Stomach (tissue), 8 donors: ENCODE measurements at regions not wholly inside any gene's neighbourhood (a gene's known extent, or its start where the extent isn't known, plus 50 kb on each side); places are given as distances from the start of the nearest gene placed in this dataset.

Source experiments
- DNase-seq, 2 donors: peaks; one replicate each; pipeline versions ENCODE4 v3.0.0 to v3.0.0-alpha.2; 2013 to 2019
- H3K27ac ChIP-seq, 5 donors: fragments of 200-600 bp in 4 of 5; sonication (generic) in 4 of 5; one replicate each; pipeline ENCODE4 v1.5.1; 2013 to 2019; ENCODE audit warnings: mild to moderate bottlenecking in 1 of 5, moderate library complexity in 1 of 5
- H3K27me3 ChIP-seq, 3 donors: fragments of 200-600 bp; sonication (generic); one replicate each; pipeline ENCODE4 v1.5.1; 2017 to 2019; ENCODE audit warnings: mixed run types in 1 of 3
- H3K36me3 ChIP-seq, 4 donors: fragments of 200-600 bp; sonication (generic); 1 replicate in 3 of 4; 2 replicates in 1 of 4; pipeline ENCODE4 v1.5.1; 2016 to 2019
- H3K4me1 ChIP-seq, 4 donors: fragments of 200-600 bp; sonication (generic); one replicate each; pipeline ENCODE4 v1.5.1; 2016 to 2019
- H3K4me3 ChIP-seq, 4 donors: fragments of 200-600 bp; sonication (generic) in 3 of 4; one replicate each; pipeline ENCODE4 v1.5.1; 2016 to 2019; ENCODE audit warnings: mild to moderate bottlenecking in 1 of 4
- H3K9me3 ChIP-seq, 4 donors: fragments of 200-600 bp; sonication (generic); one replicate each; pipeline ENCODE4 v1.5.1; 2016 to 2019
- CTCF ChIP-seq, 7 experiments: fragments of 450-650 bp in 4 of 7; fragments of 200-600 bp in 3 of 7; sonication (generic) in 3 of 7; IDR thresholded peaks; one replicate each; pipeline ENCODE4 v1.5.1; 2016 to 2019; ENCODE audit warnings: antibody characterized with exemption in 7 of 7, control low read depth in 2 of 7, mild to moderate bottlenecking in 1 of 7
- EP300 ChIP-seq: sonication (generic); formaldehyde crosslinking; IDR thresholded peaks from one replicate; pipeline ENCODE4 v1.6.1; 2017; ENCODE audit warnings: antibody characterized with exemption
- POLR2A ChIP-seq, 4 donors: fragments of 450-650 bp; IDR thresholded peaks; one replicate each; pipeline ENCODE4 v1.6.1; 2016; ENCODE audit warnings: antibody characterized with exemption in 4 of 4, control low read depth in 2 of 4, mild to moderate bottlenecking in 1 of 4, moderate library complexity in 1 of 4
- POLR2AphosphoS5 ChIP-seq, 3 donors: sonication (generic); formaldehyde crosslinking; IDR thresholded peaks; one replicate each; pipeline ENCODE4 v1.6.1; 2016; ENCODE audit warnings: antibody characterized with exemption in 3 of 3
- WGBS, 5 donors: extraction: QIAGEN DNeasy Blood & Tissue Kit in 3 of 5; methylation state at CpG; one replicate each; pipeline versions ENCODE4 v1.1.5 to v1.1.7; 2013 to 2018; 5-methylcytosine and 5-hydroxymethylcytosine counted together
- intact Hi-C: fragments of 100-400 bp; cut with DNase I; formaldehyde crosslinking; loops from one replicate; pipeline ENCODE4 v1.15.1; 2023; ENCODE audit warnings: low total_unique reads
- donor health status: healthy with polysubstance abuse.
- donor health status: Bipolar disorder and iron deficiency.
- donor health status: healthy.

GRCh38 chr13:31431722-31432137 lies 232.0 kb downstream of the B3GLCT start:
- no peak overlapping the region for H3K27ac ChIP-seq
- TF ChIP-seq CTCF (IDR thresholded peaks at IDR 0.05) (peak in 4 of 7 experiments; percentile 36 to 88 (median 82)), POLR2AphosphoS5 (IDR thresholded peaks at IDR 0.05) (no peak)
- H3K9me3 ChIP-seq, result no peaks in the 10 kb centered on the region
- no peak overlapping the region for H3K4me3 ChIP-seq
- 27 to 38% (median 36%) methylated on average over 4 of the region's 4 CpGs for WGBS, 5 donors
- H3K27me3 ChIP-seq, result no peaks in the 10 kb centered on the region
- no peaks in the 10 kb centered on the region for H3K4me1 ChIP-seq
- DNase-seq, result peak; percentile 51 to 70
- no peaks in the 10 kb centered on the region for H3K36me3 ChIP-seq
- intact Hi-C loops, result no loop called here

GRCh38 chr13:31433207-31433606 lies 233.4 kb downstream of the B3GLCT start:
- Histone ChIP-seq H3K4me3 (no peak overlapping the region), H3K27ac (no peak overlapping the region), H3K36me3 (no peaks in the 10 kb centered on the region), H3K4me1 (no peaks in the 10 kb centered on the region), H3K9me3 (no peaks in the 10 kb centered on the region), H3K27me3 (no peaks in the 10 kb centered on the region)
- TF ChIP-seq EP300 (no peak), POLR2AphosphoS5 (IDR thresholded peaks at IDR 0.05) (no peak), POLR2A (IDR thresholded peaks at IDR 0.05) (no peak), CTCF (IDR thresholded peaks at IDR 0.05) (no peak)
- WGBS, 5 donors, result 41 to 68% (median 59%) methylated on average over 1 of the region's 1 CpG
- DNase-seq, result no peak
- intact Hi-C loops, result no loop called here

- 68 to 80% (median 79%) methylated on average over 7 of the region's 7 CpGs for WGBS, 5 donors
- intact Hi-C loops, result no loop called here
- TF ChIP-seq CTCF (IDR thresholded peaks at IDR 0.05) (no peak), POLR2A (IDR thresholded peaks at IDR 0.05) (no peak), POLR2AphosphoS5 (IDR thresholded peaks at IDR 0.05) (no peak), EP300 (no peak)
These were observed 234.0 kb downstream of the B3GLCT start for GRCh38 chr13:31433746-31434145.

GRCh38 chr13:31434613-31435012 lies 234.8 kb downstream of the B3GLCT start:
- Histone ChIP-seq H3K36me3 (no peaks in the 10 kb centered on the region), H3K27me3 (no peaks in the 10 kb centered on the region), H3K9me3 (no peaks in the 10 kb centered on the region), H3K27ac (no peak overlapping the region), H3K4me3 (no peak overlapping the region), H3K4me1 (no peaks in the 10 kb centered on the region)
- TF ChIP-seq POLR2A (IDR thresholded peaks at IDR 0.05) (no peak), CTCF (IDR thresholded peaks at IDR 0.05) (no peak), POLR2AphosphoS5 (IDR thresholded peaks at IDR 0.05) (no peak), EP300 (no peak)
- intact Hi-C loops, result no loop called here
- no peak for DNase-seq
- WGBS, 5 donors, result 40 to 73% (median 54%) methylated on average over 8 of the region's 8 CpGs

More at GRCh38 chr13:31433746-31434145, 234.0 kb downstream of the B3GLCT start:
- Histone ChIP-seq H3K36me3 (no peaks in the 10 kb centered on the region), H3K4me3 (no peak overlapping the region), H3K27ac (no peak overlapping the region), H3K4me1 (no peaks in the 10 kb centered on the region), H3K9me3 (no peaks in the 10 kb centered on the region), H3K27me3 (no peaks in the 10 kb centered on the region)
- no peak for DNase-seq
